Endothelial cell of umbilical vein (primary cell): ENCODE measurements at regions not wholly inside any gene's neighbourhood (a gene's known extent, or its start where the extent isn't known, plus 50 kb on each side); places are given as distances from the start of the nearest gene placed in this dataset.

Experiments
- BruUV-seq: library from RNA; stranded (reverse); fragments of 400-500 nt; replicated peaks from 2 replicates; lab custom pipeline; 2021; lab: Mats Ljungman, UMichigan
- CTCF ChIA-PET: fragments of 300-600, 350-600 bp; sonication (Branson Sonifier 250); formaldehyde crosslinking; loops from one replicate; lab custom pipeline; 2021; ENCODE audit warnings: antibody characterized with exemption, inconsistent platforms; lab: Charles Lee
- POLR2A ChIA-PET: fragments of 300-600, 350-600 bp; sonication (Branson Sonifier 250); formaldehyde crosslinking; loops from one replicate; lab custom pipeline; 2021; ENCODE audit warnings: antibody characterized with exemption, inconsistent platforms; lab: Charles Lee
- DNase-seq: peaks from one replicate; pipeline ENCODE4 v3.0.0-alpha.2; 2011; ENCODE audit warnings: low read depth, low spot score
- FAIRE-seq: peaks from 2 replicates; lab custom pipeline; 2011; peaks lifted over from hg19 to GRCh38; lab: Jason Lieb, UNC
- H2AFZ ChIP-seq: 2 replicates; pipeline ENCODE4 v1.6.0; 2012; ENCODE audit warnings: low read depth, low read length, control low read depth, inconsistent platforms
- H3K27ac ChIP-seq: 2 replicates; pipeline ENCODE4 v1.5.1; 2011; ENCODE audit warnings: low read depth, mild to moderate bottlenecking, control low read depth, low read length, moderate library complexity; ENCODE audit not compliant: insufficient read depth
- H3K27me3 ChIP-seq, 2 experiments: 2 replicates each; pipeline versions ENCODE4 v1.6.0 to v1.6.1; 2011; ENCODE audit warnings: low read length in 2 of 2, mixed read lengths in 1 of 2; ENCODE audit not compliant: control insufficient read depth in 2 of 2, insufficient read depth in 2 of 2
- H3K36me3 ChIP-seq, 2 experiments: 2 replicates in 1 of 2; 3 replicates in 1 of 2; pipeline ENCODE4 v1.5.1; 2011; ENCODE audit warnings: low read length in 2 of 2, mild to moderate bottlenecking in 1 of 2, moderate library complexity in 1 of 2; ENCODE audit not compliant: control insufficient read depth in 2 of 2, insufficient read depth in 2 of 2; ENCODE audit errors: extremely low read depth in 1 of 2
- H3K4me1 ChIP-seq: 3 replicates; pipeline ENCODE4 v1.5.1; 2011; ENCODE audit warnings: mild to moderate bottlenecking, low read length; ENCODE audit not compliant: control insufficient read depth, insufficient read depth; ENCODE audit errors: extremely low read depth
- H3K4me2 ChIP-seq: 2 replicates; pipeline ENCODE4 v1.6.1; 2011; ENCODE audit warnings: low read length, control low read depth, mixed read lengths; ENCODE audit not compliant: insufficient read depth
- H3K4me3 ChIP-seq, 3 experiments: fragments of 200-600 bp in 1 of 3; sonication (generic), shearing (Covaris generic) in 1 of 3; replicated peaks in 1 of 3; 2 replicates each; pipeline ENCODE4 v1.5.1; 2011 to 2016; ENCODE audit warnings: control low read depth in 3 of 3, low read length in 3 of 3, mild to moderate bottlenecking in 2 of 3, inconsistent platforms in 1 of 3, low read depth in 1 of 3, moderate library complexity in 1 of 3; ENCODE audit not compliant: insufficient read depth in 1 of 3
- H3K79me2 ChIP-seq: 2 replicates; pipeline ENCODE4 v1.6.0; 2012; ENCODE audit warnings: low read length, inconsistent platforms; ENCODE audit not compliant: control insufficient read depth, insufficient read depth
- H3K9ac ChIP-seq: replicated peaks from 2 replicates; pipeline ENCODE3; 2011; ENCODE audit warnings: low read length, control low read depth; ENCODE audit not compliant: insufficient read depth; ENCODE audit errors: extremely low read depth
- H3K9me1 ChIP-seq: replicated peaks from 3 replicates; pipeline ENCODE4 v1.6.0; 2011; ENCODE audit warnings: mild to moderate bottlenecking, low read length; ENCODE audit not compliant: control insufficient read depth, insufficient read depth; ENCODE audit errors: extremely low read depth
- H3K9me3 ChIP-seq: replicated peaks from 2 replicates; pipeline ENCODE4 v1.5.1; 2012; ENCODE audit warnings: low read length, inconsistent platforms; ENCODE audit not compliant: control insufficient read depth, insufficient read depth
- H4K20me1 ChIP-seq: replicated peaks from 2 replicates; pipeline ENCODE3; 2011; ENCODE audit warnings: mild to moderate bottlenecking, low read length; ENCODE audit not compliant: control insufficient read depth, insufficient read depth; ENCODE audit errors: extremely low read depth
- EZH2 ChIP-seq: IDR thresholded peaks from 2 replicates; pipeline ENCODE4 v1.6.1; 2012; ENCODE audit warnings: borderline replicate concordance, low read depth, mild to moderate bottlenecking, moderate library complexity, low read length, inconsistent platforms; ENCODE audit not compliant: severe bottlenecking
- FOS ChIP-seq: IDR thresholded peaks from 2 replicates; pipeline ENCODE4 v1.6.1; 2011; ENCODE audit warnings: mild to moderate bottlenecking, low read length, moderate library complexity, borderline replicate concordance; ENCODE audit not compliant: insufficient read depth
- GATA2 ChIP-seq: IDR thresholded peaks from 2 replicates; pipeline ENCODE4 v1.7.0; 2011; ENCODE audit warnings: low read depth, mild to moderate bottlenecking, moderate library complexity, mixed read lengths, low read length; ENCODE audit not compliant: insufficient read length, insufficient read depth
- JUN ChIP-seq: IDR thresholded peaks from 2 replicates; pipeline ENCODE4 v1.6.1; 2011; ENCODE audit warnings: borderline replicate concordance, low read depth; ENCODE audit not compliant: insufficient read length, insufficient read depth
- MAX ChIP-seq: IDR thresholded peaks from 2 replicates; pipeline ENCODE4 v1.6.1; 2011; ENCODE audit not compliant: insufficient read depth, insufficient read length
- MYC ChIP-seq: IDR thresholded peaks from one replicate; pipeline ENCODE4 v1.6.1; 2011; ENCODE audit warnings: mild to moderate bottlenecking, low read depth, low read length
- POLR2A ChIP-seq: IDR thresholded peaks from 2 replicates; pipeline ENCODE4 v1.6.1; 2012; ENCODE audit warnings: low read depth, mild to moderate bottlenecking, control low read depth, low read length
- POLR2AphosphoS5 ChIP-seq: IDR thresholded peaks from 2 replicates; pipeline ENCODE4 v1.6.1; 2012; ENCODE audit warnings: low read depth, mild to moderate bottlenecking, control low read depth, low read length, moderate library complexity; ENCODE audit not compliant: insufficient read depth
- dilution Hi-C: fragments of 300-500 bp; cut with MboI; formaldehyde crosslinking; loops from one replicate; pipeline ENCODE4 v1.15.0; 2019; ENCODE audit warnings: low sequenced_read_pairs; ENCODE audit not compliant: extremely low pct_ligation_motif_present
- intact Hi-C: fragments of 100-400 bp; cut with micrococcal nuclease; formaldehyde crosslinking; loops from one replicate; pipeline ENCODE4 v1.10.0; 2022
- TF ChIP-seq, protein P1 (sequence below), 2 donors: IDR thresholded peaks; 1 replicate in 1 of 2; 2 replicates in 1 of 2; pipeline ENCODE4 v1.5.1; 2011; ENCODE audit warnings: low read length in 2 of 2, mild to moderate bottlenecking in 2 of 2, moderate library complexity in 2 of 2, control low read depth in 1 of 2, inconsistent platforms in 1 of 2, low read depth in 1 of 2; ENCODE audit not compliant: insufficient read depth in 1 of 2; ENCODE audit errors: extremely low read depth in 1 of 2

DNA sequence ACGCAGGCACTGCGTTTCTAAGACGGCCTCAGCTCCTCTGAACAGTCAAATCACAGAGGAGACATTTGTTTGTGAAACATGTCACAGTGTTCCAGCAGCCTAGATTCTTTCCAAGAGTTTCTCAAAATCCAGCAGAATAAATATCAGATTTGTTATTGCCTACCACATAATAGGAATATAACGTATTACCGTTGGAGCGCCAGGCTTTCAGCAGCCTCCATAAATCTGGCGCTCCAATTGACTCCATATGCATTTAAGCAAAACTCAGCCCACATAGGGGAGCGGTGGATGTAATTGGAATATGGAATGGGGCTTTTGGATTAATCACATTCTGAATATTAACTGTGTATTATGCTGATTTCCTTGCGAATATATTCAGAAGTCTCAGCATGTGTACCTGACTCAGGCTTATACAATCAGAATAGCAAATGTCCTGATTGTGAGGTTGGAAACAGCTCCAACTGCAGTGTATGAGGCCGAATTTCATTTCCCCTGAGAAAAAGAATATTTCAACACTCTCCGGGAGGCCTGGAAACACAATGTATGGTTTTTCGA lies 174.0 kb downstream of the ASCL4 start:
- dilution Hi-C loops, result no loop called here
- intact Hi-C loops, result no loop called here
- Histone ChIP-seq H3K9ac (no peak overlapping the region), H3K9me1 (no peaks in the 10 kb centered on the region), H3K9me3 (no peaks in the 10 kb centered on the region), H2AFZ (no peak overlapping the region), H3K4me3 (no peak overlapping the region), H3K27me3 (no peaks in the 10 kb centered on the region), H3K79me2 (no peaks in the 10 kb centered on the region), H3K36me3 (no peaks in the 10 kb centered on the region), H3K27ac (no peak overlapping the region), H3K4me1 (no peaks in the 10 kb centered on the region), H4K20me1 (no peaks in the 10 kb centered on the region), H3K4me2 (no peak overlapping the region)
- no peak for FAIRE-seq
- DNase-seq, result no peak
- BruUV-seq, result no TSS peak
- CTCF ChIA-PET, result no interaction called here
- POLR2A ChIA-PET, result no interaction called here
- no peak for TF ChIP-seq MYC
- no peak for TF ChIP-seq GATA2
- TF ChIP-seq FOS, result no peak
- TF ChIP-seq POLR2AphosphoS5, result no peak
- no peak for TF ChIP-seq JUN
- TF ChIP-seq MAX, result no peak
- TF ChIP-seq POLR2A, result no peak
- TF ChIP-seq, protein P1, sequence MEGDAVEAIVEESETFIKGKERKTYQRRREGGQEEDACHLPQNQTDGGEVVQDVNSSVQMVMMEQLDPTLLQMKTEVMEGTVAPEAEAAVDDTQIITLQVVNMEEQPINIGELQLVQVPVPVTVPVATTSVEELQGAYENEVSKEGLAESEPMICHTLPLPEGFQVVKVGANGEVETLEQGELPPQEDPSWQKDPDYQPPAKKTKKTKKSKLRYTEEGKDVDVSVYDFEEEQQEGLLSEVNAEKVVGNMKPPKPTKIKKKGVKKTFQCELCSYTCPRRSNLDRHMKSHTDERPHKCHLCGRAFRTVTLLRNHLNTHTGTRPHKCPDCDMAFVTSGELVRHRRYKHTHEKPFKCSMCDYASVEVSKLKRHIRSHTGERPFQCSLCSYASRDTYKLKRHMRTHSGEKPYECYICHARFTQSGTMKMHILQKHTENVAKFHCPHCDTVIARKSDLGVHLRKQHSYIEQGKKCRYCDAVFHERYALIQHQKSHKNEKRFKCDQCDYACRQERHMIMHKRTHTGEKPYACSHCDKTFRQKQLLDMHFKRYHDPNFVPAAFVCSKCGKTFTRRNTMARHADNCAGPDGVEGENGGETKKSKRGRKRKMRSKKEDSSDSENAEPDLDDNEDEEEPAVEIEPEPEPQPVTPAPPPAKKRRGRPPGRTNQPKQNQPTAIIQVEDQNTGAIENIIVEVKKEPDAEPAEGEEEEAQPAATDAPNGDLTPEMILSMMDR (IDR thresholded peaks at IDR 0.05; ENCODE audit: extremely low read depth in 1 of 2, insufficient read depth in 1 of 2, low read depth in 1 of 2, low read length in 2 of 2), result no peak
- no peak for TF ChIP-seq EZH2
